ENCODE measurements at regions not wholly inside any gene's neighbourhood (a gene's known extent, or its start where the extent isn't known, plus 50 kb on each side); places are given as distances from the start of the nearest gene placed in this dataset.

DNA sequence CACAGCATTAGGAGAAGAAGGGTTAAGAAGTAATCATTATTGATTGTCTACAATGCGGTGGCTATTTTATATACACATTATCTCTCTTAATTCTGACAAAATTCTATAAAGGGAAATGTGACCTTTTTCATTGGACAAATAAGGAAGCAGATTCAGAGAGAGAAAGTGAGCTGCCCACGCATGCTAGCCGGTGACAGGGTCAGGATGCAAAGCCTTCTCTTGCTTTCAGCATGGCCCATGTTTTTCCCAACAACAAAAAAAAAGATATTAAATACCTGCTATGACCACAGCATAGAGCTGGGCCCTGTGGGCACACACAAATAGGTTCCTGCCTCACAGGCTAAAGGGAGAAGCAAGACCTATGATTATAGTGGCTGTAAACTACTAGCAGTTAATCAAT is 66.8 kb downstream of the PPP1R3C start:
- TF ChIP-seq, protein P1, sequence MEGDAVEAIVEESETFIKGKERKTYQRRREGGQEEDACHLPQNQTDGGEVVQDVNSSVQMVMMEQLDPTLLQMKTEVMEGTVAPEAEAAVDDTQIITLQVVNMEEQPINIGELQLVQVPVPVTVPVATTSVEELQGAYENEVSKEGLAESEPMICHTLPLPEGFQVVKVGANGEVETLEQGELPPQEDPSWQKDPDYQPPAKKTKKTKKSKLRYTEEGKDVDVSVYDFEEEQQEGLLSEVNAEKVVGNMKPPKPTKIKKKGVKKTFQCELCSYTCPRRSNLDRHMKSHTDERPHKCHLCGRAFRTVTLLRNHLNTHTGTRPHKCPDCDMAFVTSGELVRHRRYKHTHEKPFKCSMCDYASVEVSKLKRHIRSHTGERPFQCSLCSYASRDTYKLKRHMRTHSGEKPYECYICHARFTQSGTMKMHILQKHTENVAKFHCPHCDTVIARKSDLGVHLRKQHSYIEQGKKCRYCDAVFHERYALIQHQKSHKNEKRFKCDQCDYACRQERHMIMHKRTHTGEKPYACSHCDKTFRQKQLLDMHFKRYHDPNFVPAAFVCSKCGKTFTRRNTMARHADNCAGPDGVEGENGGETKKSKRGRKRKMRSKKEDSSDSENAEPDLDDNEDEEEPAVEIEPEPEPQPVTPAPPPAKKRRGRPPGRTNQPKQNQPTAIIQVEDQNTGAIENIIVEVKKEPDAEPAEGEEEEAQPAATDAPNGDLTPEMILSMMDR (IDR thresholded peaks at IDR 0.05), result no peak
- TF ChIP-seq EZH2 (IDR thresholded peaks at IDR 0.05) (no peak), EZH2phosphoT487 (IDR thresholded peaks at IDR 0.05) (no peak)
